GM12891 (cell line): ENCODE measurements at regions not wholly inside any gene's neighbourhood (a gene's known extent, or its start where the extent isn't known, plus 50 kb on each side); places are given as distances from the start of the nearest gene placed in this dataset.

ENCODE experiments used
- POLR2A ChIP-seq: IDR thresholded peaks from 2 replicates; pipeline ENCODE4 v1.6.1; 2011; ENCODE audit warnings: low read depth, low read length, control low read depth
- POU2F2 ChIP-seq: IDR thresholded peaks from 2 replicates; pipeline ENCODE4 v1.6.1; 2011; ENCODE audit warnings: low read depth, mild to moderate bottlenecking, control low read depth, low read length, moderate library complexity

- TF ChIP-seq POLR2A = no peak
- no peak for TF ChIP-seq POU2F2
Measured at GRCh38 chr14:34046799-34047520, 96.1 kb upstream of the EGLN3 start.
